GM12891 (cell line): ENCODE measurements at regions not wholly inside any gene's neighbourhood (a gene's known extent, or its start where the extent isn't known, plus 50 kb on each side); places are given as distances from the start of the nearest gene placed in this dataset.

Source experiments
- POLR2A ChIP-seq: IDR thresholded peaks from 2 replicates; pipeline ENCODE4 v1.6.1; 2011; ENCODE audit warnings: low read depth, low read length, control low read depth
- TAF1 ChIP-seq: IDR thresholded peaks from 2 replicates; pipeline ENCODE4 v1.6.1; 2011; ENCODE audit warnings: low read depth, low read length, control low read depth

GRCh38 chr12:105773471-105773870 lies 365.3 kb downstream of the NUAK1 start:
- TF ChIP-seq TAF1 (no peak), POLR2A (no peak)
